Uterus (tissue), 2 donors: ENCODE measurements at regions not wholly inside any gene's neighbourhood (a gene's known extent, or its start where the extent isn't known, plus 50 kb on each side); places are given as distances from the start of the nearest gene placed in this dataset.

Experiments used
- POLR2A ChIP-seq, 2 donors: fragments of 450-650 bp; IDR thresholded peaks; one replicate each; pipeline ENCODE4 v1.6.1; 2016; ENCODE audit warnings: antibody characterized with exemption in 2 of 2, mild to moderate bottlenecking in 1 of 2, moderate library complexity in 1 of 2
- TF ChIP-seq, protein P1 (sequence below), 4 experiments: fragments of 200-600 bp in 2 of 4; fragments of 450-650 bp in 2 of 4; sonication (generic) in 2 of 4; IDR thresholded peaks; one replicate each; pipeline ENCODE4 v1.5.1; 2016 to 2019; ENCODE audit warnings: antibody characterized with exemption in 4 of 4, mild to moderate bottlenecking in 2 of 4, moderate library complexity in 1 of 4

DNA sequence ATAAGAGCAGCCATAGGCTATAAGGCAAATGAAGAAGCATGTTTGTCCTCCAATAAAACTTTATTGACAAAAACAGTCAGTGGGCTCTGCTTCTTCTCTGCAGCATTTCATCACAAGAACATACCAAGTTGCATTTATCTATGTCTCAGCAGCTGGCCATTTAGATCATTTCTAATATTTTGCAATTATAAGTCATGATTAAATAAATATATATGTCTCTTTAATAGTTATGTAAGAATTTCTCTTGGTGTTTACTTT lies 153.5 kb downstream of the RFC3 start:
- TF ChIP-seq, protein P1, sequence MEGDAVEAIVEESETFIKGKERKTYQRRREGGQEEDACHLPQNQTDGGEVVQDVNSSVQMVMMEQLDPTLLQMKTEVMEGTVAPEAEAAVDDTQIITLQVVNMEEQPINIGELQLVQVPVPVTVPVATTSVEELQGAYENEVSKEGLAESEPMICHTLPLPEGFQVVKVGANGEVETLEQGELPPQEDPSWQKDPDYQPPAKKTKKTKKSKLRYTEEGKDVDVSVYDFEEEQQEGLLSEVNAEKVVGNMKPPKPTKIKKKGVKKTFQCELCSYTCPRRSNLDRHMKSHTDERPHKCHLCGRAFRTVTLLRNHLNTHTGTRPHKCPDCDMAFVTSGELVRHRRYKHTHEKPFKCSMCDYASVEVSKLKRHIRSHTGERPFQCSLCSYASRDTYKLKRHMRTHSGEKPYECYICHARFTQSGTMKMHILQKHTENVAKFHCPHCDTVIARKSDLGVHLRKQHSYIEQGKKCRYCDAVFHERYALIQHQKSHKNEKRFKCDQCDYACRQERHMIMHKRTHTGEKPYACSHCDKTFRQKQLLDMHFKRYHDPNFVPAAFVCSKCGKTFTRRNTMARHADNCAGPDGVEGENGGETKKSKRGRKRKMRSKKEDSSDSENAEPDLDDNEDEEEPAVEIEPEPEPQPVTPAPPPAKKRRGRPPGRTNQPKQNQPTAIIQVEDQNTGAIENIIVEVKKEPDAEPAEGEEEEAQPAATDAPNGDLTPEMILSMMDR (IDR thresholded peaks at IDR 0.05) = no peak
- TF ChIP-seq POLR2A (IDR thresholded peaks at IDR 0.05) = no peak
